ENCODE measurements at regions not wholly inside any gene's neighbourhood (a gene's known extent, or its start where the extent isn't known, plus 50 kb on each side); places are given as distances from the start of the nearest gene placed in this dataset.

- DNase-seq: no peak
Measured at GRCh38 chr9:109549386-109549785, 51.3 kb upstream of the PTPN3 start.

- no peak for DNase-seq
Measured at GRCh38 chr9:109551651-109552050, 53.5 kb upstream of the PTPN3 start.

- no peak for DNase-seq
Measured at GRCh38 chr9:109555215-109555614, 57.1 kb upstream of the PTPN3 start.

- no peak for DNase-seq
Measured at GRCh38 chr9:109556061-109556460, 58.0 kb upstream of the PTPN3 start.

GRCh38 chr9:109556786-109557185 lies 58.7 kb upstream of the PTPN3 start:
- no peak for DNase-seq

- DNase-seq: no peak
Measured at GRCh38 chr9:109557481-109557880, 59.4 kb upstream of the PTPN3 start.

GRCh38 chr9:109558718-109559151 lies 60.6 kb upstream of the PTPN3 start:
- no peak for DNase-seq

- no peak for DNase-seq
Measured at GRCh38 chr9:109560470-109561132, 62.5 kb upstream of the PTPN3 start.

- DNase-seq: no peak
Measured at GRCh38 chr9:109561137-109561536, 63.0 kb upstream of the PTPN3 start.

- no peak for DNase-seq
Measured at GRCh38 chr9:109568089-109568488, 70.0 kb upstream of the PTPN3 start.

- no peak for DNase-seq
Measured at GRCh38 chr9:109568568-109569210, 70.6 kb upstream of the PTPN3 start.

- DNase-seq: peak; percentile 52
Measured at GRCh38 chr9:109574061-109574882, 76.2 kb upstream of the PTPN3 start.

GRCh38 chr9:109576762-109577161 lies 78.7 kb upstream of the PTPN3 start:
- no peak for DNase-seq

GRCh38 chr9:109579191-109579948 lies 81.3 kb upstream of the PTPN3 start:
- no peak for DNase-seq

GRCh38 chr9:109582386-109582785 lies 84.3 kb upstream of the PTPN3 start:
- no peak for DNase-seq

GRCh38 chr9:109584205-109584604 lies 86.1 kb upstream of the PTPN3 start:
- DNase-seq: no peak

GRCh38 chr9:109585796-109586195 lies 87.7 kb upstream of the PTPN3 start:
- no peak for DNase-seq

- no peak for DNase-seq
Measured at GRCh38 chr9:109586993-109587392, 88.9 kb upstream of the PTPN3 start.

- DNase-seq: no peak
Measured at GRCh38 chr9:109588415-109588814, 90.3 kb upstream of the PTPN3 start.

GRCh38 chr9:109590966-109591365 lies 92.9 kb upstream of the PTPN3 start:
- no peak for DNase-seq

GRCh38 chr9:109591691-109592090 lies 93.6 kb upstream of the PTPN3 start:
- DNase-seq: no peak

- no peak for DNase-seq
Measured at GRCh38 chr9:109593612-109594011, 95.5 kb upstream of the PTPN3 start.

GRCh38 chr9:109597496-109597895 lies 99.4 kb upstream of the PTPN3 start:
- DNase-seq: no peak

Measured in activated CD4-positive, alpha-beta T cell treated with anti-CD3 and anti-CD28 coated beads, Interleukin-2, Interleukin-6, amounts not matched to agents 100 ng/mL and 50 ng/mL, durations not matched to agents 16 hours and 8 hours (primary cell).